NT2/D1 (cell line): ENCODE measurements at regions not wholly inside any gene's neighbourhood (a gene's known extent, or its start where the extent isn't known, plus 50 kb on each side); places are given as distances from the start of the nearest gene placed in this dataset.

ENCODE experiments used
- SUZ12 ChIP-seq: IDR thresholded peaks from 2 replicates; pipeline ENCODE4 v1.6.1; 2011; ENCODE audit not compliant: insufficient read length, insufficient read depth; ENCODE audit errors: extremely low read depth
- ZNF274 ChIP-seq: IDR thresholded peaks from 2 replicates; pipeline ENCODE4 v1.6.1; 2011; ENCODE audit warnings: mild to moderate bottlenecking, low read depth, low read length

- TF ChIP-seq ZNF274 (no peak), SUZ12 (no peak)
These were observed 203.0 kb downstream of the MED10 start for GRCh38 chr5:6175172-6175854.
